Jurkat, Clone E6-1 (cell line): ENCODE measurements at regions not wholly inside any gene's neighbourhood (a gene's known extent, or its start where the extent isn't known, plus 50 kb on each side); places are given as distances from the start of the nearest gene placed in this dataset.

Source experiments
- DNase-seq: peaks from one replicate; pipeline ENCODE4 v3.0.0-alpha.2; 2011; ENCODE audit warnings: low read depth, low spot score
- H3K4me3 ChIP-seq: 2 replicates; pipeline ENCODE4 v1.5.1; 2011; ENCODE audit warnings: mild to moderate bottlenecking, low read length, control low read depth, moderate library complexity

- H3K4me3 ChIP-seq: no peak overlapping the region
- DNase-seq: no peak
Measured at GRCh38 chr14:97747316-97747715, 950.1 kb downstream of the VRK1 start.

GRCh38 chr14:97748616-97749015, 951.4 kb downstream of the VRK1 start:
- DNase-seq: no peak
- H3K4me3 ChIP-seq: no peak overlapping the region

GRCh38 chr14:97757491-97757890, 960.3 kb downstream of the VRK1 start:
- no peak overlapping the region for H3K4me3 ChIP-seq
- no peak for DNase-seq

- H3K4me3 ChIP-seq: no peak overlapping the region
- DNase-seq: no peak
Measured at GRCh38 chr14:97760050-97760449, 962.9 kb downstream of the VRK1 start.

GRCh38 chr14:97762386-97762785, 965.2 kb downstream of the VRK1 start:
- peak; percentile 47 for DNase-seq
- H3K4me3 ChIP-seq: no peak overlapping the region

GRCh38 chr14:97771340-97772045, 974.3 kb downstream of the VRK1 start:
- H3K4me3 ChIP-seq: no peak overlapping the region
- no peak for DNase-seq

GRCh38 chr14:97773598-97773997, 976.4 kb downstream of the VRK1 start:
- no peak for DNase-seq
- no peak overlapping the region for H3K4me3 ChIP-seq

- 0 out of 2 replicates have a peak overlapping the region, but pooled peaks have one; percentile 9 for H3K4me3 ChIP-seq
- peak; percentile 90 for DNase-seq
Measured at GRCh38 chr14:97776890-97777558, 979.8 kb downstream of the VRK1 start.

- peak; percentile 74 for DNase-seq
- H3K4me3 ChIP-seq: no peak overlapping the region
Measured at GRCh38 chr14:97777622-97778355, 980.6 kb downstream of the VRK1 start.

- H3K4me3 ChIP-seq: no peak overlapping the region
- DNase-seq: no peak
Measured at GRCh38 chr14:97779140-97779539, 982.0 kb downstream of the VRK1 start.

GRCh38 chr14:97780804-97781203, 983.6 kb downstream of the VRK1 start:
- no peak overlapping the region for H3K4me3 ChIP-seq
- DNase-seq: no peak

- no peak overlapping the region for H3K4me3 ChIP-seq
- DNase-seq: no peak
Measured at GRCh38 chr14:97781961-97782360, 984.8 kb downstream of the VRK1 start.

GRCh38 chr14:97782871-97783414, 985.8 kb downstream of the VRK1 start:
- no peak for DNase-seq
- no peak overlapping the region for H3K4me3 ChIP-seq

- no peak for DNase-seq
Measured at GRCh38 chr14:97785495-97785894, 988.3 kb downstream of the VRK1 start.

GRCh38 chr14:97788364-97788763, 991.2 kb downstream of the VRK1 start:
- DNase-seq: no peak
- H3K4me3 ChIP-seq: no peak overlapping the region

More at GRCh38 chr14:97785495-97785894, 988.3 kb downstream of the VRK1 start:
- no peak overlapping the region for H3K4me3 ChIP-seq

- H3K4me3 ChIP-seq: no peak overlapping the region
- no peak for DNase-seq
Measured at GRCh38 chr14:97788846-97789526, 991.8 kb downstream of the VRK1 start.

- no peak for DNase-seq
Measured at GRCh38 chr14:97791072-97791471, 993.9 kb downstream of the VRK1 start.

GRCh38 chr14:97791906-97792305, 994.7 kb downstream of the VRK1 start:
- no peak for DNase-seq
- no peak overlapping the region for H3K4me3 ChIP-seq

More at GRCh38 chr14:97791072-97791471, 993.9 kb downstream of the VRK1 start:
- no peak overlapping the region for H3K4me3 ChIP-seq

- no peak overlapping the region for H3K4me3 ChIP-seq
- DNase-seq: peak; percentile 43
Measured at GRCh38 chr14:97796511-97796910, 999.3 kb downstream of the VRK1 start.
